ENCODE measurements at regions not wholly inside any gene's neighbourhood (a gene's known extent, or its start where the extent isn't known, plus 50 kb on each side); places are given as distances from the start of the nearest gene placed in this dataset.

DNA sequence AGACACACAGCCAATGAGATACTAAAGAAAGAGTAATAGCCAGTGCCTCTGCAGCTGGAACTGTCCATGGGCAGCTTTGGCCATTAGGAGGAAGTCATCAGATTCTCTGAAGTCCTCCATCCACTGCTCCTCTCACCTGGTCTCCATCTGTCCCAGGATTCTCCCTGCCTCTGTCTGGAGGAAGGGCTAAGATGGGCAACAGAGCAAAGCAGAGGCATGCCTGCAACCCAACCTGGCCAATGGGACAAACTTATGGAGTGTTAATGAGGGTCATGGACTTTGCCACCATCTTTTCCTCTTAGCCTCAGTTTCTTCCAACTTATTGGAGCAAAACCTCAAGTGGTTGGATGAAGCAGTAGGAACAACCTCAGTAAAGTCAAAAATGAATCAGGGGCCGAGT lies 91.5 kb upstream of the SIX3 start:
- no peaks in the 10 kb centered on the region for H3K36me3 ChIP-seq (ENCODE audit: control insufficient read depth in 2 of 2, insufficient read depth in 2 of 2, low read length in 1 of 2)
- no peaks in the 10 kb centered on the region; the same call in 2 of the 3 replicates for H3K9me3 ChIP-seq (replicated peaks; ENCODE audit: control insufficient read depth, insufficient read depth, low read length)
- BruUV-seq (replicated peaks), result no TSS peak
- no peak overlapping the region for H3K9ac ChIP-seq (ENCODE audit: control insufficient read depth, insufficient read depth, low read length)
- intact Hi-C loops (cut with micrococcal nuclease; ENCODE audit: unreplicated experiment) (no loop called here), in situ Hi-C loops (cut with MboI) (no loop called here)
- FAIRE-seq (no peak), DNase-seq (ENCODE audit: low read depth, low spot score) (no peak), ATAC-seq (no peak)
- H4K20me1 ChIP-seq (ENCODE audit: control insufficient read depth, insufficient read depth), result no peaks in the 10 kb centered on the region
- TF ChIP-seq TCF7 (IDR thresholded peaks at IDR 0.05; ENCODE audit: borderline replicate concordance), result no peak
- TF ChIP-seq YY1 (IDR thresholded peaks at IDR 0.05; ENCODE audit: low read depth, low read length), result no peak
- TF ChIP-seq MYC (IDR thresholded peaks at IDR 0.05; ENCODE audit: insufficient read depth, insufficient read length, insufficient replicate concordance, low read length, severe bottlenecking), result no peak
- TF ChIP-seq BRCA1 (IDR thresholded peaks at IDR 0.05; ENCODE audit: low read depth, low read length), result no peak
- no peak for TF ChIP-seq RB1 (IDR thresholded peaks at IDR 0.05; ENCODE audit: borderline replicate concordance)
- TF ChIP-seq SMARCA5 (IDR thresholded peaks at IDR 0.05), result no peak
- H2AFZ ChIP-seq (ENCODE audit: control insufficient read depth, low read depth, low read length), result no peak overlapping the region
- no peaks in the 10 kb centered on the region for H3K79me2 ChIP-seq (ENCODE audit: control insufficient read depth, insufficient read depth, low read length)
- 0% methylated on average over 1 of the region's 1 CpG for WGBS (ENCODE audit: insufficient coverage, insufficient replicate concordance, low lambda C conversion rate, missing lambda C conversion rate)
- ChIA-PET POLR2A (no interaction called here), CTCF (interaction anchor here (1.0 to 1.2 kb wide), 2 partner anchors 9 to 14 kb away, joined by 3 to 4 read pairs; no protein-coding TSS in a partner anchor), SMC1A (ENCODE audit: uncharacterized antibody, unreplicated experiment) (no interaction called here), RAD21 (ENCODE audit: unreplicated experiment) (no interaction called here)
- no peak overlapping the region for H3K4me2 ChIP-seq (ENCODE audit: control insufficient read depth, insufficient read depth)
- H3K27me3 ChIP-seq (replicated peaks in 1 of 2; ENCODE audit: control insufficient read depth in 2 of 2, insufficient read depth in 2 of 2, low read length in 1 of 2), result no peaks in the 10 kb centered on the region
- H3K4me3 ChIP-seq, result no peak overlapping the region
- no peaks in the 10 kb centered on the region for H3K4me1 ChIP-seq (ENCODE audit: control insufficient read depth, insufficient read depth, low read length)
- no peak overlapping the region for H3K27ac ChIP-seq (ENCODE audit: control insufficient read depth, insufficient read depth)

DNA sequence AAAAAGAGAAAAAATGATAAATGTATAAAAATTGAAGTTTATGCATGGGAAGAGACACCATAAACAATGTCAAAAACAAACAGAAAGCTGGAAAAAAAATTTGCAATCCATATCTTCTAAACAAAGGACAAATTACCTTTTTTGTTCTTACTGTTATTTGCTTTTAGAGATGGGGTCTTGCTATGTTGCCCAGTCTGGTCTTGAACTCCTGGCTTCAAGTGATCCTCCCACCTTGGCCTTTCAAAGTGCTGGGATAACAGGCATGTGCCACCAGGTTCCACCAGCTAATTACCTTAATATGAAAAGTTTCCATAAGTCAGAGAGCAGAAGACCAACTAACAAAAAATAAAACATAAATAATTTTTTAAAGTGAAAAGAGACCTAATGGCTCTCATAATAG lies 90.0 kb upstream of the SIX3 start:
- DNase-seq (ENCODE audit: low read depth, low spot score) (no peak), ATAC-seq (no peak), FAIRE-seq (no peak)
- Histone ChIP-seq H3K27me3 (replicated peaks in 1 of 2; ENCODE audit: control insufficient read depth in 2 of 2, insufficient read depth in 2 of 2, low read length in 1 of 2) (no peaks in the 10 kb centered on the region), H3K36me3 (ENCODE audit: control insufficient read depth in 2 of 2, insufficient read depth in 2 of 2, low read length in 1 of 2) (no peaks in the 10 kb centered on the region), H3K9ac (ENCODE audit: control insufficient read depth, insufficient read depth, low read length) (no peak overlapping the region), H3K4me2 (ENCODE audit: control insufficient read depth, insufficient read depth) (no peak overlapping the region), H2AFZ (ENCODE audit: control insufficient read depth, low read depth, low read length) (no peak overlapping the region), H3K9me3 (replicated peaks; ENCODE audit: control insufficient read depth, insufficient read depth, low read length) (no peaks in the 10 kb centered on the region; the same call in 2 of the 3 replicates), H3K27ac (ENCODE audit: control insufficient read depth, insufficient read depth) (no peak overlapping the region), H3K4me3 (no peak overlapping the region), H3K79me2 (ENCODE audit: control insufficient read depth, insufficient read depth, low read length) (no peaks in the 10 kb centered on the region), H4K20me1 (ENCODE audit: control insufficient read depth, insufficient read depth) (no peaks in the 10 kb centered on the region), H3K4me1 (ENCODE audit: control insufficient read depth, insufficient read depth, low read length) (no peaks in the 10 kb centered on the region)
- ChIA-PET POLR2A (no interaction called here), CTCF (no interaction called here), RAD21 (ENCODE audit: unreplicated experiment) (no interaction called here), SMC1A (ENCODE audit: uncharacterized antibody, unreplicated experiment) (no interaction called here)
- BruUV-seq (replicated peaks), result no TSS peak
- intact Hi-C loops (cut with micrococcal nuclease; ENCODE audit: unreplicated experiment), result no loop called here
- in situ Hi-C loops (cut with MboI), result no loop called here
- TF ChIP-seq SIN3A (IDR thresholded peaks at IDR 0.05; ENCODE audit: low read depth, low read length) (no peak), ZNF384 (IDR thresholded peaks at IDR 0.05; ENCODE audit: borderline replicate concordance, low read depth, low read length) (no peak), ZNF622 (IDR thresholded peaks at IDR 0.05) (no peak), SUZ12 (IDR thresholded peaks at IDR 0.05; ENCODE audit: unreplicated experiment) (no peak)
- TF ChIP-seq, protein P1, sequence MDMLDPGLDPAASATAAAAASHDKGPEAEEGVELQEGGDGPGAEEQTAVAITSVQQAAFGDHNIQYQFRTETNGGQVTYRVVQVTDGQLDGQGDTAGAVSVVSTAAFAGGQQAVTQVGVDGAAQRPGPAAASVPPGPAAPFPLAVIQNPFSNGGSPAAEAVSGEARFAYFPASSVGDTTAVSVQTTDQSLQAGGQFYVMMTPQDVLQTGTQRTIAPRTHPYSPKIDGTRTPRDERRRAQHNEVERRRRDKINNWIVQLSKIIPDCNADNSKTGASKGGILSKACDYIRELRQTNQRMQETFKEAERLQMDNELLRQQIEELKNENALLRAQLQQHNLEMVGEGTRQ (IDR thresholded peaks at IDR 0.05; ENCODE audit: borderline replicate concordance, low read depth, low read length), result no peak
- TF ChIP-seq, protein P2, sequence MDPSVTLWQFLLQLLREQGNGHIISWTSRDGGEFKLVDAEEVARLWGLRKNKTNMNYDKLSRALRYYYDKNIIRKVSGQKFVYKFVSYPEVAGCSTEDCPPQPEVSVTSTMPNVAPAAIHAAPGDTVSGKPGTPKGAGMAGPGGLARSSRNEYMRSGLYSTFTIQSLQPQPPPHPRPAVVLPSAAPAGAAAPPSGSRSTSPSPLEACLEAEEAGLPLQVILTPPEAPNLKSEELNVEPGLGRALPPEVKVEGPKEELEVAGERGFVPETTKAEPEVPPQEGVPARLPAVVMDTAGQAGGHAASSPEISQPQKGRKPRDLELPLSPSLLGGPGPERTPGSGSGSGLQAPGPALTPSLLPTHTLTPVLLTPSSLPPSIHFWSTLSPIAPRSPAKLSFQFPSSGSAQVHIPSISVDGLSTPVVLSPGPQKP (IDR thresholded peaks at IDR 0.05; ENCODE audit: low read depth, low read length), result no peak

All from GM12878 (cell line).